Breast epithelium (tissue), 3 donors: ENCODE measurements at regions not wholly inside any gene's neighbourhood (a gene's known extent, or its start where the extent isn't known, plus 50 kb on each side); places are given as distances from the start of the nearest gene placed in this dataset.

ENCODE experiments used
- CTCF ChIP-seq, 3 donors: fragments of 450-650 bp; IDR thresholded peaks; one replicate each; pipeline ENCODE4 v1.5.1; 2016 to 2017; ENCODE audit warnings: antibody characterized with exemption in 3 of 3, mild to moderate bottlenecking in 3 of 3, moderate library complexity in 3 of 3
- POLR2A ChIP-seq: fragments of 450-650 bp; IDR thresholded peaks from one replicate; pipeline ENCODE4 v1.6.1; 2016; ENCODE audit warnings: antibody characterized with exemption, mild to moderate bottlenecking, moderate library complexity
- POLR2AphosphoS5 ChIP-seq, 3 donors: sonication (generic); formaldehyde crosslinking; IDR thresholded peaks; one replicate each; pipeline ENCODE4 v1.6.1; 2017; ENCODE audit warnings: antibody characterized with exemption in 3 of 3

DNA sequence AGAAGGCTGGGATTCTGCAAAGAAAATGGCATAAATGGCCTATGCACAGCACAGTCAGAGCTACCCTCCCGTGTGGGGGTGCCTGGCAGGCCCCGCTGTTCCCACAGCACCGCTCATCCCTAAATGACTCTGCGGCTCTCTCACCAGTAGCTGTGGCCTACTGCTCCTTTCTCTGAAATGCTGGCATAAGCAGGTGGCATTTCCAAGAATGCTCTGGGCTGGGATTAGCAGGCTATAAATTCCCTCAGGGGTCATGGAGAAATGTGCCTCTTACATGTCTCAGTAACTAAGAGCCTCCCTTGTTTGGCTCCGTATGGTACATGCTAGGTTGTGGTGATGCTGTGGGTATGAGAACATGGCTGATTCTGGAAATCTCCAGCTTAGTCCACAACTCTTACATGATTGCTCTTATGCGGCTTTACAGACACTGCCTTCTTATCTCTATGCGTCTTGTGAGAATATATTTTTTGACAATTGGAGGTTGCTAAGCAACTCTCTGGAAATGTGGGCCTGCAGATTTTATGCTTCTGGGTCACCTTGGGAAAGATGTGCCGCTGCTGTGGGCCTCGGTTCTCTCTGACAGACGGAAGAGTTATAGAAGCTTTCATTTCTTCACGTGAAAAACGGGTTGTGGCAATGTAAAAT is 80.3 kb upstream of the GATA6 start:
- no peak for TF ChIP-seq POLR2A
- no peak for TF ChIP-seq CTCF (IDR thresholded peaks at IDR 0.05)
- no peak for TF ChIP-seq POLR2AphosphoS5 (IDR thresholded peaks at IDR 0.05)
